Pancreas (tissue), 10 donors: ENCODE measurements at regions not wholly inside any gene's neighbourhood (a gene's known extent, or its start where the extent isn't known, plus 50 kb on each side); places are given as distances from the start of the nearest gene placed in this dataset.
"Not testable (repeated sequence)": the region's sequence is repeated elsewhere in the genome, so short reads cannot be mapped to it uniquely, and the experiment has no call there.

Experiments
- ATAC-seq, 4 donors: fragments of 200-7000 bp; cut with Tn5 transposase; one replicate each; pipeline versions ENCODE4 v1.8.0 to v1.9.1; 2020; ENCODE audit warnings: mild to moderate bottlenecking in 4 of 4, moderate library complexity in 4 of 4
- DNase-seq, 6 donors: peaks; one replicate each; pipeline ENCODE4 v3.0.0-alpha.2; 2020
- FAIRE-seq: peaks from 2 replicates; lab custom pipeline; 2012; peaks lifted over from hg19 to GRCh38; lab: Jason Lieb, UNC
- H3K27ac ChIP-seq, 4 donors: fragments of 200-600 bp; sonication (generic); 1 replicate in 3 of 4; 2 replicates in 1 of 4; pipeline versions ENCODE4 v1.5.0 to v1.8.0; 2020
- H3K27me3 ChIP-seq, 4 donors: fragments of 200-600 bp; one replicate each; pipeline ENCODE4 v1.8.0; 2021
- H3K36me3 ChIP-seq, 3 donors: fragments of 200-600 bp; sonication (generic) in 1 of 3; one replicate each; pipeline versions ENCODE4 v1.5.0 to v1.8.0; 2020 to 2021
- H3K4me1 ChIP-seq, 3 donors: fragments of 200-600 bp; one replicate each; pipeline ENCODE4 v1.8.0; 2021
- H3K4me3 ChIP-seq, 4 donors: fragments of 200-600 bp; sonication (generic) in 2 of 4; one replicate each; pipeline versions ENCODE4 v1.5.0 to v1.8.0; 2020 to 2021
- H3K9me3 ChIP-seq, 4 donors: fragments of 200-600 bp; one replicate each; pipeline ENCODE4 v1.8.0; 2021
- CTCF ChIP-seq, 4 donors: fragments of 200-600 bp; sonication (generic) in 3 of 4; IDR thresholded peaks; one replicate each; pipeline versions ENCODE4 v1.5.0 to v1.8.0; 2021; ENCODE audit warnings: antibody characterized with exemption in 4 of 4
- WGBS, 2 donors: extraction: QIAGEN DNeasy Blood & Tissue Kit; methylation state at CpG; one replicate each; pipeline ENCODE4 v1.1.7; 2013; 5-methylcytosine and 5-hydroxymethylcytosine counted together
- intact Hi-C, 3 donors: fragments of 100-400 bp; cut with DNase I; formaldehyde crosslinking; loops; one replicate each; pipeline versions ENCODE4 v1.11.1 to v1.14.2; 2022
- donor health status: healthy with polysubstance abuse.
- donor health status: DM: no; HTN: no; CAD: no; lungs with moderate emphysema.
- donor health status: DM: no; HTN: no; CAD: no.
- donor health status: control.
- donor health status: control.
- donor health status: Bipolar disorder and iron deficiency.
- donor health status: DM: yes; HTN: yes; CAD: no.
- donor health status: DM: no; HTN: no; CAD: no.
- donor health status: DM: no; HTN: no; CAD: no.
- donor health status: DM: yes; HTN: yes; CAD: no.

DNA sequence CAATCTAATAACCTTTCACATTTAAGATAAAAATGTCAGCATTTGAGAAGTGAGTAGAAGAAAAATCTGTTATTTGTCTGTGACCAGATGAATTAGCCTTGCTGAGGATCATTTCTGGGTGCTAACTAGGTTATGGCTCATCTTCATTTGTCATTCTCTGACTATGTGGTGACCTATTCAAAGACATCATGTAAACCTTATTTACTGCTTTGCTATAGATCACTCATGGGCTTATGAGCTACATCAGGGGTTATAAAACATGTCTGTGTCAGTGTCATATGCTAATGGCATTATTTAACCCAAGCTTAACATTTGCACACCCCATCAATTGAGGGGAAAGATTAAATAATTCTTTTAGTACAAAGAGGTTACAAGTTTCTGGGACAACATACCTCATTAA lies 555.5 kb upstream of the CYLC2 start:
- H3K36me3 ChIP-seq: no peaks in the 10 kb centered on the region
- H3K4me1 ChIP-seq: no peaks in the 10 kb centered on the region
- no peaks in the 10 kb centered on the region for H3K9me3 ChIP-seq
- ATAC-seq (no peak), DNase-seq (no peak), FAIRE-seq (no peak)
- no peak overlapping the region for H3K4me3 ChIP-seq
- no peak for TF ChIP-seq CTCF (IDR thresholded peaks at IDR 0.05)
- intact Hi-C loops: no loop called here
- H3K27ac ChIP-seq: no peak overlapping the region
- H3K27me3 ChIP-seq: peaks cover 0 to 3% (median 0%) of the 10 kb centered on the region in 4 donors

- intact Hi-C loops, H3K27me3 ChIP-seq, H3K27ac ChIP-seq, H3K36me3 ChIP-seq, H3K4me1 ChIP-seq, ATAC-seq, FAIRE-seq, H3K4me3 ChIP-seq, H3K9me3 ChIP-seq, DNase-seq: not testable (repeated sequence)
- WGBS, 2 donors: 77 to 85% methylated on average over 13 of the region's 13 CpGs
These were observed 558.5 kb upstream of the CYLC2 start for GRCh38 chr9:102436599-102436998.

DNA sequence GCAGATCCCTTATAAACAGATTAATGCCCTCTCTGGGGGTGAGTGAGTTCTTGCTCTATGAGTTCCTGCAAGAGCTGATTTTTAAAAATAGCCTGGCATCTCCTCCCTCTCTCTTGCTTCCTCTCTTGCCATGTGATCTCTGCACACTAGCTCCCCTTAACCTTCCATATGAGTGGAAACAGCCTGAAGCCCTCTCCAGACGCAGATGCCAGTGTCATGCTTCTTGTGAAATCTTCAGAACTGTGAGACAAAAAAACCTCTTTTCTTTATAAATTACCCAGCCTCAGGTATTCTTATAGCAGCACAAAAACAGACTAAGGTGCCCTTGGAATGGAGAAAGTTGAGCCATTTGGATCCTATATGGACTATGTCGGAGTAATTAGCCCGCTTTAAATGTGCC lies 559.7 kb upstream of the CYLC2 start:
- 73 to 79% methylated on average over 3 of the region's 3 CpGs for WGBS, 2 donors
- intact Hi-C loops: no loop called here

DNA sequence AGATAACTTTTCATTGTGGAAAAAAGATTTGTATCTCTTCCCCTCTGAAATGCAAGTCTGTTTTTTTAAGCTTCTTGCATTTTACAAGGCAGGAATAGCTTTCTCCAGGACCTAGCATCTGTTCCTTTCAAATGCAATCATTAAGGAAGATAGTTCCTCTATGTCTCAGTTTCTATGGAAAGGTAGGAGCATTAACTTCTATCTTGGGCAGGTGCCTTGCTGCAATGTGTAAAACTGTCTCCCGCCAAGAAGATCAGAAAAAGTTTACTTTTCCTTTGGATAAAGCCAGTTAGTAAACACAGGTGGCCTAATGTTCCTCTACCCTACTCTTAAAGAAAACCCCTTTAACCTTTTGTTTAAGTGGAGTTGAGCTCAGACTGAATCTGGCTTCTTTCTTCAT lies 560.6 kb upstream of the CYLC2 start:
- FAIRE-seq (no peak), DNase-seq (no peak), ATAC-seq (no peak)
- intact Hi-C loops: no loop called here
- H3K9me3 ChIP-seq: no peaks in the 10 kb centered on the region
- WGBS, 2 donors: 21 to 24% methylated on average over 1 of the region's 1 CpG
- H3K4me3 ChIP-seq: no peak overlapping the region
- no peaks in the 10 kb centered on the region for H3K27me3 ChIP-seq
- no peaks in the 10 kb centered on the region for H3K36me3 ChIP-seq
- no peak overlapping the region for H3K27ac ChIP-seq
- TF ChIP-seq CTCF (IDR thresholded peaks at IDR 0.05): no peak
- no peaks in the 10 kb centered on the region for H3K4me1 ChIP-seq

More for the DNA sequence above, 559.7 kb upstream of the CYLC2 start:
- Histone ChIP-seq H3K36me3 (no peaks in the 10 kb centered on the region), H3K4me3 (no peak overlapping the region), H3K27me3 (no peaks in the 10 kb centered on the region), H3K27ac (no peak overlapping the region), H3K4me1 (no peaks in the 10 kb centered on the region), H3K9me3 (no peaks in the 10 kb centered on the region)
- ATAC-seq (no peak), FAIRE-seq (no peak), DNase-seq (no peak)
- TF ChIP-seq CTCF (IDR thresholded peaks at IDR 0.05): no peak

DNA sequence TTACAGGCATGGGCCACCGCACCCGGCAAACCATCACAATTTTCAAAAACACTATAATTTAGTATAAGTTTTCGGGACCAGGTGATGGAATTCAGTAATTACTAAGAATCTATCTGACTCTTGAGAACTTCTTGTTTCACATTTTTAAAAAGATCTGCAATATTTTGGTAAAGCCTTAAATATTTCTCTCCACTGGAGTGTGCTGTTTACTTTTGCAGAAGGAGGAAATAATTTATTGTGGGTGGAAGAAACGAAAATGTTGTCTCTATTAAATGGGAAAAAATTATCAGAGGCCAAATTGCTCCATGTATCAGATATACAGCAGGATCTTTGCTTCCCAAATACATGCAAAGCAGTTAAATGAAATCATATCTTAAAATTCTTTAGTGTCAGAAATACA lies 566.8 kb upstream of the CYLC2 start:
- intact Hi-C loops: no loop called here
- H3K4me1 ChIP-seq: peaks cover 0 to 4% (median 0%) of the 10 kb centered on the region in 3 donors
- H3K27ac ChIP-seq: no peak overlapping the region
- no peak for TF ChIP-seq CTCF (IDR thresholded peaks at IDR 0.05)
- no peaks in the 10 kb centered on the region for H3K36me3 ChIP-seq
- DNase-seq (no peak), ATAC-seq (no peak), FAIRE-seq (no peak)
- no peak overlapping the region for H3K4me3 ChIP-seq
- WGBS, 2 donors: 69 to 74% methylated on average over 4 of the region's 4 CpGs
- H3K27me3 ChIP-seq: no peaks in the 10 kb centered on the region
- no peaks in the 10 kb centered on the region for H3K9me3 ChIP-seq

GRCh38 chr9:102416251-102416650 lies 578.9 kb upstream of the CYLC2 start:
- DNase-seq, H3K36me3 ChIP-seq, H3K4me3 ChIP-seq, ATAC-seq, H3K27me3 ChIP-seq, H3K9me3 ChIP-seq, H3K4me1 ChIP-seq, H3K27ac ChIP-seq, FAIRE-seq, intact Hi-C loops: not testable (repeated sequence)
- WGBS, 2 donors: 69 to 77% methylated on average over 3 of the region's 3 CpGs
